GM12892 (cell line): ENCODE measurements at regions not wholly inside any gene's neighbourhood (a gene's known extent, or its start where the extent isn't known, plus 50 kb on each side); places are given as distances from the start of the nearest gene placed in this dataset.
"Not testable (repeated sequence)": the region's sequence is repeated elsewhere in the genome, so short reads cannot be mapped to it uniquely, and the experiment has no call there.

Experiments
- POLR2A ChIP-seq: IDR thresholded peaks from 2 replicates; pipeline ENCODE4 v1.6.1; 2011; ENCODE audit warnings: low read depth, low read length, control low read depth
- POLR2AphosphoS5 ChIP-seq: IDR thresholded peaks from 2 replicates; pipeline ENCODE4 v1.6.1; 2011; ENCODE audit warnings: low read depth, low read length, control low read depth
- TAF1 ChIP-seq: IDR thresholded peaks from 2 replicates; pipeline ENCODE4 v1.6.1; 2011; ENCODE audit warnings: low read depth, mild to moderate bottlenecking, control low read depth, low read length, borderline replicate concordance

DNA sequence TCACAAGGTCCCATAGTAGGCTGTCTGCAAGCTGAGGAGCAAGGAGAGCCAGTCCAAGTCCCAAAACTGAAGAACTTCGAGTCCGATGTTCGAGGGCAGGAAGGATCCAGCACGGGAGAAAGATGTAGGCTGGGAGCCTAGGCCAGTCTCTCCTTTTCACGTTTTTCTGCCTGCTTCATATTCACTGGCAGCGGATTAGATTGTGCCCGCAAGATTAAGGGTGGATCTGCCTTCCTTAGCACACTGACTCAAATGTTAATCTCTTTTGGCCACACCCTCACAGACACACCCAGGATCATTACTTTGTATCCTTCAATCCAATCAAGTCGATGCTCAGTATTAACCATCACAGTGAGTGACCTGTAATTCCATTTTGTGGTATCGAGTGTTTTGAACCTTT lies 592.2 kb upstream of the HTR2C start:
- TF ChIP-seq POLR2AphosphoS5, POLR2A, TAF1: not testable (repeated sequence)
